Stimulated activated naive CD4-positive, alpha-beta T cell treated with Interleukin-2 at 50 U/mL for 16 hours (primary cell): ENCODE measurements at regions not wholly inside any gene's neighbourhood (a gene's known extent, or its start where the extent isn't known, plus 50 kb on each side); places are given as distances from the start of the nearest gene placed in this dataset.
A peak's percentile ranks its signal among the peaks of the same experiment; 100 is the strongest.
"Not testable (repeated sequence)": the region's sequence is repeated elsewhere in the genome, so short reads cannot be mapped to it uniquely, and the experiment has no call there.

Source experiments
- DNase-seq: peaks from one replicate; lab custom pipeline; 2025; lab: John Stamatoyannopoulos, UW

DNA sequence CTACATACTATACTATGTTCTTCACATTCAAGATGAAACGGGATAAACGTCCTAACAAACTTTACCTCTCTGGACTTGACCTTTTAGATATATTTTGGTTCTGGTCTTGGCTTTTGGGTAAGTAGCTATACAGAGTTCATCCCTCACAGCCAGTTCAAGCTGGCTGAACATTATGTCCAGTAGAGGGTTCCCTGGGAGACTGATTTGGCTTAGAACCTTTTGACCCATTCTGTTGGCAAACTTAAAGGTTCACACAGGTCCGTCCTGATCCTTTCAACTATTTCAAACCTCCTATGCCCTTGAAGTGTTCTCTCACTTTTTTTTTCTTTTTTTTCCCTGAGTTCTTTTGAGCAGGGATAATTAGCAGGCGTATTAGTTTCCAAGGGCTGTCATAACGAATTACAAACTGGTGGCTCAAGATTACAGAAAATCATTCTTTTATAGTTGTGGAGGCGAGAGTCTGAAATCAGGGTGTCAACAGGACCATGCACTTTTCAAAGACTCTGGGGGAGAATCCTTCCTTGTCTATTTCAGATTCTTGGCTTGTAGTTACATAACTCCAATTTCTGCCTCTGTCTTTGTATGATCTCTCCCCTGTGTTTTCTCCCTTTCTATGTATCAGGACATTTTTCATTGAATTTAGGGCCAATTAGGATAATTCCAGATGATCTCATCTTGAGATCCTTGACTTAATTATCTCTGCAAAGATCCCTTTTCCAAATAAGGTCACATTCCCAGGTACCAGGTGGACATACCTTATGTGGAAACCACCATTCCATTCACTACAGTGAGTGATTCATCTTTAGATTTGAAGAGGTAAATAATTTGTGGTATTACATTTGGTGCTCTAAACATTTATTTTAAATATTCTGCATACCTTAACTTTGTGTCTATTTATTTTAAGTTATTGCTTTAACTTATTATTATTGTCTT, 257.4 kb upstream of the USP25 start:
- no peak for DNase-seq

DNA sequence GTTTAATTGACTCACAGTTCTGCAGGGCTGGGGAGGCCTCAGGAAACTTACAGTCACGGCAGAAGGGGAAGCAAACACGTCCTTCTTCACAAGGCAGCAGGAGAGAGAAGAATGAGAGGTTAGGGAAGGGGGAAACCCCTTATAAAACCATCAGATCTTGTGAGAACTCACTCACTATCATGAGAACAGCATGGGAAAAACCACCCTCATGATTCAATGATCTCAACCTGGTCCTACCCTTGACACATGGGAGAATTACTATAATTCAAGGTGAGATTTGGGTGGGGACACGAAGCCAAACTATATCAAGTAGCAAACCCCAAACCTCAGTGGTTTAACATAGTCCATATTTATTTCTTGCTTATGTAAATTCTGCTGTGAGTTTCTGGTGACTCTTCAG, 252.0 kb upstream of the USP25 start:
- not testable (repeated sequence) for DNase-seq

DNA sequence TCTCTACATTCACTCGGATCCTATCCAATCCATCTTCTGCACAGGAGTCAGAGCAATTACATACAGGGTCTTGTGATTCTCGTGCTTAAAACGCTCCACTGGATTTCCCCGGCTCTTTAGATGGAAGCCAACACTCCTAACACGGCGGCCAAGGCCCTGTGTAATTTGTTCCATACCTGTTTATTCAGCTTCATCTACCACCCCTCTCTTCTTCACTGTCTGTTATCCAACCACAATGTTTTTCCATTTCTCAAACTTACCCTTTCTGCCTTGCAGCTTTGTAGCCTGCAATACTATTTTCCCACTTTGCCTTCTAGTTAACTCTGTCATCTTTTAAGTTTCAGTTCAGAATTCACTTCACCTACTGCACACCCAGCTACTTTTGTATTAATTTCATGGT, 249.6 kb upstream of the USP25 start:
- DNase-seq: no peak

DNA sequence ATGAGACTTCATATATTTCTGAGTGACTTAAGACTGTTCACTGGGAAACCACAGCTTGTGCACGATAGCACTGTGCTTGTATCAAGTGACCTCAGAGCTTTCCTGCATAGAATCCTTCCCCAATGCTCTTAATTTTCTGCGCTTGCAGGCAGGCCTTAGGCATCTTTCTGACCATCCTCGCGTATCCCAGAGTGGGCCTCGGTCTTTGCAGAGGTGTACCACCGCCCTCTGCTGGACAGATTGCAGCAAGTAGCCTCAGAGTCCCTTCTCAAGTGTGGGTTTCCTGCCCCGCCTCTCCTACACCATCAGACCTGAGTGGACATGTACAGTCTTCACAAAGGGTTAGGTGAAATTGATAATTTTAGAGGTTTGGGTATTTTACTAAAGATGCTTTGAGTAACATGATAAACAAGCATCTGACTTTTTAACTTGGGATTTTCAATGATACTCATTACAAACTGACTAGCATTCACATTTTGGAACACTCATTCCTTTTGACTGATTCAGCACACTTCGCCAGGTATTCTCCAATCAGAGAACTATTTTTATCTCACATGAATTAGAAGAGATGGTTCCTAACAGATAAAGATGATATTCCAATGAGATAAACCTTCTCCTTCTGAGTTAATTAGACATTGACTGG, 246.5 kb upstream of the USP25 start:
- peak; percentile 63 for DNase-seq

DNA sequence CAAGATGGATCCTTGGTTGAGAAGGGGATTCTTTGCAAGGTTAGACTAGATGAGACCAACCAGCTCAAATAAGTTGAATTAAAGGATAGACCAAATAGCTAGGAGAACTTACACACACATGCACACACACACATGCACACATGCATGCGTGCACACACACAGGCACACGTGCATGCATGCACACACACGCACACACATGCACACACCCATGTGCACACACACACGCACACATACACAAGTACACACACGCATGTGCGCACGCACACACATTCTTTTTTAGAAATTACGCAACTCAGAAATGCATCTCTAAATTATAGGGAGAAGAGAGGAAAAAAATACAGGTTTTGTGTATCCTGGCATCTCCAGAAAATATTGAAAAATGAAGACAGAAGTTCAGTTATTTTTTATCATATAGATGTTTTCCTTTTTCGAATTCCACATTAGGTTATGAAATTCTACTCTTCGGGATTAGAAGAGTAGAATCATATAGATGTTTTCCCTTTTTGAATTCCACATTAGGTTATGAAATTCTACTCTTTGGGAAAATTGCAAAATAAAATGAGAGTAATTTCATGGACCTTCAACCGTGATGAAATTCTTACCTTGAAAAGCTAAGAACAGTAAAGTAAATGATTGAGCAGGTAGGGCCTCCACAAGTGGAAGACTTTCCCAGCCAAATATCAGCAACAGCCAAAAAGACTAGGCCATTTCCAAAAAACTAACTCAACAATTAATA, 243.2 kb upstream of the USP25 start:
- DNase-seq: no peak

DNA sequence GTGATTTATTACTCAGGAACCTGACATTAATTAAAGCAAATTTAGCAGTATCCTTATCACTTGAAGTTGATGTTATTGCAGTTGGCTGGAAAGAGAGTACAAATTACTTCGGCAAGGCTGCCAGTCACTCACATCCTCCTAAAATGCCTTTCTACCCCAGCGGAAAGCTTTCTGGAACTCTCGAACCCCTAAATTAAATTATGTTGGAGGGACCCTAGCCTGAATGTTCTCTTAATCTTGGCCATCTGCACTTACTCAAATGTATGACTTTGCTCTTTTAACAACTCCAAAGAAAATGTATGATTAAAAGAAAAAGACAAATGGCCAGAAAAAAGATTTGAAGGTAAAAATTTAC, 242.6 kb upstream of the USP25 start:
- DNase-seq: no peak

DNA sequence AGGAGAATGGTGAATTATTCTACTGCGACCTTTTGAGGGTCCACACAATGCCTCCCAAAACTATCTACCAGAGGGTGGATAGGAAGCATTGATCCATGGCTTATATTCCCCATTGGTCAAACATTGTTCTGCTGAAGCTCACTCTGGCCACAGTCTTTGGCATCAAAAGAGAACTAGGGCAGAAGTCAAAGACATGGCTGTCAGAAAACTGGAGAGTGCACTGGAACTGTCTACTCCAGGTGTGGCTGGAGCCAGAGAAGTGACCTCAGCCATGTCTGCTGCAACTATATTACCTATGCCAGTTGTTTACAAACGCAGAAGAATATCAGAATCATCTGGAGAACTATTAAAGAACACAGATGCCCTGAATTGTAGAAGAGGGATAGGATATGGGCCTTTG, 238.7 kb upstream of the USP25 start:
- DNase-seq: no peak

DNA sequence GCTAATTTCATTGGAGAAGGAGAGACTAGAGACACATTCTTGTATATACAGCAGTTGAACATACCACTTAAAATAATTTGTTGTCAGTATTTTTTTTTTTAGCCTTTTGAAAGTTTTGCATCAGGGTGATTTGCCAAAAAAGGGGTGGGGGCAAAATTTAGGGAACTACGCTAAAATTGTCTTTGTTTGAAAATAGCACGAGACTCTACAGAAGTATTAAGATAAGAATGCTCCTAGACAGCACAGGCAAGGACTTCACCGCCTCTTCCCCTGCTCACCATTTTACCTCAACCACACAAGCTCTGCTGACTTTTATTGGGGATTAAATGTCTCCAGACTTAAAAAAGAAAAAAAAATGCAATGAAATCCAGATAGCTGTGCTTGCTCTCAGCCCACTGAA, 236.1 kb upstream of the USP25 start:
- DNase-seq: no peak

DNA sequence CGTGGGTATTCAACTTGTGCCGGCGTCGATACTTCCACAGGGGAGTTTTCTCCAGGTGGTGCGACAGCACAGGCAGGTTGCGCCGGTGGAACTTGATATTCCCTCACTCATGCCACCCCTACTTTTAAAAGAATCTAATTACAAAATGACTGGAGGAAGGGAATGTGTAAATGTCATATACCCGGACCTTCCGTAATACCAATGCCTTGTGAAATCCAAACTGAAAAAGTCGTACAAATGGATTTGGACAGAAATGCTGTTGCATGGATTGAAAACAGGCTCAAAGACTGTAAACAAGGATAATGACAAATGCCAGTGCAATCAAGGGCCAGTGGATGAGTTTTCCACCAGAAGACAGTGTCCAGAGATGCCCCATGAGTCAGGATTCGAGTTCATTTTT, 235.3 kb upstream of the USP25 start:
- no peak for DNase-seq

DNA sequence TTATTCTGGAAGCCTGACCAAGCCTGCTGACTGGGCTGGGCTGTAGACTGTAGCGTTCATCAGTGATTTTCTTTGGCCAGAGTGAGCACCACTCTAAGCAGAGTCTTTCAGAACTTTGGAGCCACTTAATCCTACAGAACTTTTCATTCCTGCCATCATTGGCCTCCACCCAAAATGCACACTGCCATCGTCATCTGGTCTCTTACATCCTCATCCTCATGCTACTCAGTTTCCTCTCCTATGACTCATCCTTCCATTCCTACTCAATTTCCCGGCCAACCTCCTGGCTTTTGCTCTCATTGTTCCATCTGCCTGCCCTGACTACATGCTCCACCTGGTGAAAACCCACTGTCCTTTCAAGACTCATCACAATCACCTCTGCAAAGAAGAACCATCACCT, 233.8 kb upstream of the USP25 start:
- DNase-seq: no peak

DNA sequence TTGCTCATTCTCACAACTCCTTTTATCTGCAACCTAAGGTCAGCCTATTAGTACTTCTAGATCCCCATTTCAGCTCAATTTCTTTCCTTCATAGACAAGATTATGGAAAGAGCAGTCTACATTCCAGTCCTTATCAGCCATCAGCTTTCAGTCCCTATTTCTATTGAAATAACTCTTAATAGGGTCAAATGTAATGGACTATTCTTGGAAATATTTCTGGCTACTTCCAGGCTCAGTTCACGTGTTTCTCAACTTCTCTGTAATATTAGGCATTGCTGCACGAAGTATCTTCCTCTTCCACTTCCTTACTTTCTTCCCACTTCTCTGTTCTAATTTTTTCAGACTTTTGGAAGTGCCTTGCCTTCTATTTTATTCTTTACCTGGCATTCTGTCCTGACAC, 232.9 kb upstream of the USP25 start:
- DNase-seq: no peak

DNA sequence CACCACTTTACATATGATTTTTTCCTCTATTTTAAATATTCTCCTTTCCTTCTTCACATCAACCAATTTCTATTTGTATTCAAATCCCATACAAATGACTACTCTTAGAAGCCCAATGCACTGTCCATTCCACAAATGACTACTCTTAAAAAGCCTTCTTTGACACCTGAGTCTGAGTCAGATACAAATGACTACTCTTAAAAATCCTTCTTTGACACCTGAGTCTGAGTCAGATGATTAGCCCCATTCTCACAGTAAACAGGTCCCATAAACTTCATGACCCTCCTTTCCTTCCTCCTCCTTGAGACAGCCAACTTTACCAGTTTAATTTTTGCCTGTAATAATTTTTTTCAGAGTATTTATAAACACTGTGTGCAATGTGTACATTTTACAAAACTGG, 231.3 kb upstream of the USP25 start:
- DNase-seq: no peak

DNA sequence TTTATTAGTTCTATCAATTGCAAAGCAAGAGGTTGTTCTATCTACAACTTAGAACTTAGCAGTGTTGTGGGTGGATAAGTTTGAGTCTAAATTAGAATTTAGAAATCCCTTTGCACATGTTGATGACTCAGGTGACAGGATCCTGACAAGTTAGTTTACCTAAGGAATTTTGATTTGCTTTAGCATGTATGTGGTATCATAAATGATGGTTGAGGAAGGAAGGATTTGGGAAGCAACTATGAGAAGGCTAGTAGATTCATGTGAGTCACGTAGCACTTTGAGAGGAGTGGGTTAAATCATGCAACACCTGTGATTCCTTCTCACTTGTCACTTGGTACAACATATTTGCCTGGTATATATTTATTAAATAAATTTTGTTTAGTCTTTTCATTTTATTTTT, 223.7 kb upstream of the USP25 start:
- no peak for DNase-seq

DNA sequence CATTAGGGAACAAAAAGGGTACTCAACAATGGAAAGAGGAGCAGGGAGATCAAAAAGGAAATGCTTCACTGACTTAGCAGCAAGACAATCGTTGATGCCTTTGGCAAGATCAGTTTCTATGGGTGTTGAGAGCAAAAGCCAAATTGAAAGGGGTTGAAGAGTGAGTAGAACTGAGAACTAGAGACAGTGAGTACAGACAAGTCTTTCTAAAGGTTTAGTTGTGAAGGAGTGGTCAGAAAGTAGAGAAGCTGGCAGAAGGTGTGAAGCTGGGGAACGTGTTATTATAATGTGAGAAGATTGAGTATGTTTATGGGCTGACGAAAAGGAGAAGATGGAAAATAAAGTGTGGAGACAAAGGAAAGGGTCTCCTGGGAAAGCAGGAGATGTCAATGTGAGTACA, 221.2 kb upstream of the USP25 start:
- DNase-seq: no peak

DNA sequence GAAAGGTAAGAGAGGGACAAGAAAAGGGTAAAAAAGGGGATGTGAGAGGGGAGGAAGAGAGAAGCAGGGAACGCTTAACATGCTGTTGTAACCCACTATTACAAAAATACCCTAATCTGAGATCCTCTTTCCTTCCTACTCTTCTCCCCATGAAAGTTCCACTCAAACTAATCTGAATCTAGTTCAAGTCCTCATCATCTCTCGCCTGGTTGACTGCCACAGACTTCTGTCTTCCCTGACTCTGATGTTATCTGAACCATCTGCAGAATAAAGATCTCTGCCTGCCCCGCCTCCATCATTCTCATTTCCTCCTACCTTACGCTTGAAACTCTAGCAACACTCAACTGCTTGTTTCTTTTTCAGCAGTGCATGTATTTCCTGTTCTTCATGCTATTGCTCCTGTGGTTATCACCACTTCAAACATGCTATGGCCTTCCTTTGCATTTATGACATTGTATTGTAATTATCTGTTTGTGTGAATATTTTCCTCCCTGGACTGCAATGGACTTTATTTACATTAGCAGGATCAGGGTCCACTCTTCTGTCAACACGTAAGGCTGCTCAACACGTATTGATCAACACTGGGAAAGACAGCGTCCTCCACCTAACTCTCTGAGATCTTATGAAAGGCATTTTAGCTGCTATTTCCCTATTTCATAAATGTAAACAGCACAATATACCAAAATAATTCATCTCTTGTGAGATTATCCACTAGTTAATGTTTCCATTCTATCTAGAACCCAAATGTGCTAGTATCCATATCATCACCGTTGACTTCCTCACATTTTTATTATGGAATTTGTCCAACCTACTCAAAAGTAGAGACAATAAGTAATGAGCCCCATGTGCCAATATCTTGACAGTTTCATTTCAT, 215.5 kb upstream of the USP25 start:
- peak; percentile 13 for DNase-seq

DNA sequence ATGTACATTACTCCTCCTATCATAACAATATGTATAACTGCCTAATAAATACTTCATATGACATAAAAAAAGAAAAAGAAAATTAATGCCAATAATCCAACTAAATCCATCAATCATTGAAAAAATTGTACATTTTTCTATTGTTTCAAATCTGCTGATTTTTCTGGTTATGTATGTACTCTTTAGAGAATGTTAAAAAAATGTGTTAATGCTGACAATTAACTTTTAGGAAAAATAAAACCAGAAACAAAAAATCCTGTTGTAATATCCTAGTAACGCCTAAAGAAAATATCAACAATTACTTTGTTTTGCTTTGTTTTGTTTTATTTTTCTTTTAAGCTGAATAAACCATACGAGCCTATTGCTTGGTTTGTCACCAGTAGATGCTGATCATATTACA, 213.9 kb upstream of the USP25 start:
- DNase-seq: no peak

DNA sequence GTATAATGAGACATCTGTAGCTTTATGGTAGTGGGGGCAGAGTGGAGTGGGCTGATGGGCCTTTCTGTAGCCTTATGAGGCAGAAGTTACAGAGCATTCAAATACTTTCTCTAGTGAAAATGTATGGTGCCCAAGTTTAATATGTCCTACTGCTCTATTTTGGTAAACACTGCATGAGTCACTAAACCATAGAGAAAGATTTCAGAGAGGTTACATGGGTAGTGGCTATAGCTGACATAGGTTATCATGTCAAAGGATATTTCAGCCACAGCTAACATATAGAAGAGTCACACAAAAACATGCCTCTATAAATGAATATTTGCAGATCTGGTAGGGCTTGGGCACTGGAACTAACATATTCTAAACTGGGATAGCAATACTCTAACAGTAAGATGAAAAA, 212.4 kb upstream of the USP25 start:
- no peak for DNase-seq

DNA sequence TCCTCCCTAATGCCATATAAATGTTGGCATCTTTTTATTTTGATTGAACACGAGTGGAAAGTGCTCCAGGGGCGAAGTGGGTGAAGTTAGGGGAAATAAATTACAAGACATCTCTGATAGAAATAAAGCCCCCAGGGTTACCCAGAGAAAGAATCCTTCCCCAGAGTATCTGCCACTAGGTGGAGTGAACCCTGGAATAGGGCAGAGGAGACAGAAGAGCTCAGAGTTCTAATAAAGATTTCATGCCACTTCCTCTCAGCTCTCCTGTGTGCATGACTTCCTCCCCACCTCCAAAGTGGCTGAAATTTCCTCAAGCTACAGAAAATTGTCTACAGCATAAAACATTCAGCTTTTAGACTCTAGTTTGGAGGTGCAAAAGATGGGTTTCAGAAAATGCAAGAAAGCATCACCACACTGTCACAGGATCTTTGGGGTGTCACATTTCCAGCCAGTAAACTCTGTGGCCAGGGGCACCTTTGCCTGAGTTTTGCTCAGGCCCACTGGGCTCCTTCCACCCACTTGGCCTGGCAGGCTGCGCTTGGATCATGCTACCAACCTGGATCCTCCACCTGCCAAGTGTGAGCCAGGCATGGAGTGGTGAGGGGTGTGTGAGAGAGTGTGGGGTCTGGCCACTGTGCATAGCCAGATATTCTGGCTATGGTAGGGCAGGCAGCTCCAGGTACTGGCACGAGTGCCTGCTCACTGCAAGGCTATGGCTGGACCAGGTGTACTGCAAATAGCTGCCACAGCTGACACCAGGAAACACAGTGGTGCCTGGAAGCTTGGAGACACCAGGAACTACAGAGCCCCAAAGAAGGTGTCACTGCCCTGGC, 208.8 kb upstream of the USP25 start:
- no peak for DNase-seq

DNA sequence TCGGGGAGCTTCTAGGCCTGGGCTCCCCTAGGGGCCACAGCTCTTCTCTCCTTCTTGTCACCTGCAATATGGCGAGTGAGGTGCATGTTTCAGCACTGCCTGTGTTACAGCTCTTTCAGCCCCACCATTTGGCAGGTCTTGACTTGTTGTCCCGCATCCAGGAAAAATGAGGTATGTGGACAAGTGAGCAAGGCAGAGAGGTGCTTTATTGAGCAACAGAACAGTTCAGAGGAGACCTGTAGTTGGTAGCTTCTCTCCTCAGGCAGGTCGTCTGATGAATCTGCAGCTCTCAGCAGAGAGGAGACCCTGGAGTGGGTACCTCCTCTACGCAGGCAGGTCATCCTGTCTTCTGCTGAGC, 208.2 kb upstream of the USP25 start:
- no peak for DNase-seq

DNA sequence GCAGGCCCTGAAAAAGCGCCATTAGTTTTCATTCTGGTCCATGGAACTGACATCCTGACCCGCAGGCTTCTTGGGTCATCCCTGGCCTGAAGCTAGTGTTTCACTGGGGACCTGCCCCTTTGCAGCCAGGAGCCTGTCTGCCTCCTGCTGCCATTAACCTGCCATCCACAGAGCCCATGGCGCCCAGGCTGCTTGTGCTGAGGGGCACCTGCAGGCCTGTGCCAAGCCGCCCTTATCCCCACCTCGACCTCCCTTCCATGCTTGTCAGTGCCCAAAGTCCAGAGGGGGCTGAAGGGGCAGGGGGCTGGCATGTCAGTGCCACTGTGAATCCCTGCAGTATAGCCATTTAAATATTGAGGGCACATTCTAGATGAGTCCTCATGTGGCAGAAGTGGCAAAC, 207.6 kb upstream of the USP25 start:
- no peak for DNase-seq

DNA sequence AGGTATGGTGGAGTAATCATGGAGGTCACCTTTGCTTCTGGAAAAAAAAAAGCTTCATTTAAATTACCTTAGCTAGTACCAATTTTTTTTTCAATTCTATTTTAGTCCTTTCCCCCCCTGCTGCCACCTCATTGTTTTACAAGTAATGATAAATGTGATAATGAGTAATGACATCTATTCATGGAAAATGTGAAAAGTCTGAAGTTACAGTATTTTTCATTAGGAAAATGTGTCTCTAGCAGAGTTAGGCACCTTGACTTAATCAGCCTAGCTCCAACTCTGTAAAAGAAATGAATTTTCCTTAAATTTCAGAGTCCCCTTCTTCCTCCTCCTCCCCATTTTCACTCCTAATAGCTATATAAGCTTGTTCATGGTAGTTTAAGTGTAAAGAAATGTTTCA, 204.9 kb upstream of the USP25 start:
- no peak for DNase-seq
